Pancreas (tissue), 10 donors: ENCODE measurements at regions not wholly inside any gene's neighbourhood (a gene's known extent, or its start where the extent isn't known, plus 50 kb on each side); places are given as distances from the start of the nearest gene placed in this dataset.

Source experiments
- ATAC-seq, 4 donors: fragments of 200-7000 bp; cut with Tn5 transposase; one replicate each; pipeline versions ENCODE4 v1.8.0 to v1.9.1; 2020; ENCODE audit warnings: mild to moderate bottlenecking in 4 of 4, moderate library complexity in 4 of 4
- DNase-seq, 6 donors: peaks; one replicate each; pipeline ENCODE4 v3.0.0-alpha.2; 2020
- FAIRE-seq: peaks from 2 replicates; lab custom pipeline; 2012; peaks lifted over from hg19 to GRCh38; lab: Jason Lieb, UNC
- H3K27ac ChIP-seq, 4 donors: fragments of 200-600 bp; sonication (generic); 1 replicate in 3 of 4; 2 replicates in 1 of 4; pipeline versions ENCODE4 v1.5.0 to v1.8.0; 2020
- H3K27me3 ChIP-seq, 4 donors: fragments of 200-600 bp; one replicate each; pipeline ENCODE4 v1.8.0; 2021
- H3K36me3 ChIP-seq, 3 donors: fragments of 200-600 bp; sonication (generic) in 1 of 3; one replicate each; pipeline versions ENCODE4 v1.5.0 to v1.8.0; 2020 to 2021
- H3K4me1 ChIP-seq, 3 donors: fragments of 200-600 bp; one replicate each; pipeline ENCODE4 v1.8.0; 2021
- H3K4me3 ChIP-seq, 4 donors: fragments of 200-600 bp; sonication (generic) in 2 of 4; one replicate each; pipeline versions ENCODE4 v1.5.0 to v1.8.0; 2020 to 2021
- H3K9me3 ChIP-seq, 4 donors: fragments of 200-600 bp; one replicate each; pipeline ENCODE4 v1.8.0; 2021
- CTCF ChIP-seq, 4 donors: fragments of 200-600 bp; sonication (generic) in 3 of 4; IDR thresholded peaks; one replicate each; pipeline versions ENCODE4 v1.5.0 to v1.8.0; 2021; ENCODE audit warnings: antibody characterized with exemption in 4 of 4
- WGBS, 2 donors: extraction: QIAGEN DNeasy Blood & Tissue Kit; methylation state at CpG; one replicate each; pipeline ENCODE4 v1.1.7; 2013; 5-methylcytosine and 5-hydroxymethylcytosine counted together
- intact Hi-C, 3 donors: fragments of 100-400 bp; cut with DNase I; formaldehyde crosslinking; loops; one replicate each; pipeline versions ENCODE4 v1.11.1 to v1.14.2; 2022
- donor health status: healthy with polysubstance abuse.
- donor health status: DM: no; HTN: no; CAD: no; lungs with moderate emphysema.
- donor health status: DM: no; HTN: no; CAD: no.
- donor health status: control.
- donor health status: control.
- donor health status: Bipolar disorder and iron deficiency.
- donor health status: DM: yes; HTN: yes; CAD: no.
- donor health status: DM: no; HTN: no; CAD: no.
- donor health status: DM: no; HTN: no; CAD: no.
- donor health status: DM: yes; HTN: yes; CAD: no.

- Histone ChIP-seq H3K4me1 (no peaks in the 10 kb centered on the region), H3K27ac (no peak overlapping the region), H3K4me3 (no peak overlapping the region), H3K9me3 (no peaks in the 10 kb centered on the region), H3K36me3 (no peaks in the 10 kb centered on the region), H3K27me3 (no peaks in the 10 kb centered on the region)
- 57 to 80% methylated on average over 1 of the region's 1 CpG for WGBS, 2 donors
- intact Hi-C loops: loop anchor here in 1 of 3 donors (10.0 kb wide), 1 partner anchor 284 kb away; no protein-coding TSS in a partner anchor
- TF ChIP-seq CTCF (IDR thresholded peaks at IDR 0.05): no peak
- DNase-seq: no peak
- no peak for ATAC-seq
- no peak for FAIRE-seq
Observed at GRCh38 chr12:127101076-127101475, 1165.9 kb upstream of the TMEM132C start.

- no peak for DNase-seq
- no peak for FAIRE-seq
- H3K9me3 ChIP-seq: no peaks in the 10 kb centered on the region
- WGBS, 2 donors: 76 to 93% methylated on average over 3 of the region's 3 CpGs
- intact Hi-C loops: loop anchor here in 1 of 3 donors (10.0 kb wide), 1 partner anchor 279 kb away; no protein-coding TSS in a partner anchor
- TF ChIP-seq CTCF (IDR thresholded peaks at IDR 0.05): no peak
- H3K27ac ChIP-seq: no peak overlapping the region
- ATAC-seq: no peak
- no peak overlapping the region for H3K4me3 ChIP-seq
- H3K27me3 ChIP-seq: no peaks in the 10 kb centered on the region
- H3K36me3 ChIP-seq: no peaks in the 10 kb centered on the region
- no peaks in the 10 kb centered on the region for H3K4me1 ChIP-seq
Observed at GRCh38 chr12:127106041-127106440, 1160.9 kb upstream of the TMEM132C start.

- H3K4me1 ChIP-seq: no peaks in the 10 kb centered on the region
- ATAC-seq: peak in 3 of 4 donors; percentile 63 to 66 (median 65)
- H3K27ac ChIP-seq: no peak overlapping the region
- DNase-seq: no peak
- intact Hi-C loops: loop anchor here in 1 of 3 donors (10.0 kb wide), 1 partner anchor 278 kb away; no protein-coding TSS in a partner anchor
- H3K4me3 ChIP-seq: no peak overlapping the region
- H3K36me3 ChIP-seq: no peaks in the 10 kb centered on the region
- H3K9me3 ChIP-seq: no peaks in the 10 kb centered on the region
- no peak for FAIRE-seq
- 15 to 24% methylated on average over 1 of the region's 1 CpG for WGBS, 2 donors
- TF ChIP-seq CTCF (IDR thresholded peaks at IDR 0.05): no peak
- H3K27me3 ChIP-seq: no peaks in the 10 kb centered on the region
Observed at GRCh38 chr12:127106697-127107096, 1160.3 kb upstream of the TMEM132C start.

- Histone ChIP-seq H3K36me3 (no peaks in the 10 kb centered on the region), H3K4me1 (no peaks in the 10 kb centered on the region), H3K27ac (no peak overlapping the region), H3K4me3 (no peak overlapping the region), H3K9me3 (no peaks in the 10 kb centered on the region), H3K27me3 (no peaks in the 10 kb centered on the region)
- FAIRE-seq: no peak
- intact Hi-C loops: loop anchor here in 1 of 3 donors (10.0 kb wide), 1 partner anchor 277 kb away; no protein-coding TSS in a partner anchor
- 52 to 72% methylated on average over 3 of the region's 3 CpGs for WGBS, 2 donors
- DNase-seq: no peak
- no peak for ATAC-seq
- no peak for TF ChIP-seq CTCF (IDR thresholded peaks at IDR 0.05)
Observed at GRCh38 chr12:127107744-127108143, 1159.2 kb upstream of the TMEM132C start.
